MM.1S (cell line): ENCODE measurements at regions not wholly inside any gene's neighbourhood (a gene's known extent, or its start where the extent isn't known, plus 50 kb on each side); places are given as distances from the start of the nearest gene placed in this dataset.
"Not testable (repeated sequence)": the region's sequence is repeated elsewhere in the genome, so short reads cannot be mapped to it uniquely, and the experiment has no call there.

Experiments used
- DNase-seq: peaks from one replicate; pipeline ENCODE4 v3.0.0-alpha.2; 2015
- H2AFZ ChIP-seq: fragments of 300-600 bp; sonication (generic); 2 replicates; pipeline ENCODE4 v1.6.0; 2016; ENCODE audit warnings: antibody characterized with exemption, low read length
- H3F3A ChIP-seq: fragments of 300-600 bp; sonication (generic); 2 replicates; pipeline ENCODE4 v1.6.1; 2016; ENCODE audit warnings: mild to moderate bottlenecking, antibody characterized with exemption, low read length, moderate library complexity, mixed read lengths; ENCODE audit not compliant: insufficient read depth
- H3K27ac ChIP-seq: fragments of 300-600 bp; sonication (generic); 2 replicates; pipeline ENCODE4 v1.5.1; 2016; ENCODE audit warnings: mild to moderate bottlenecking, low read length
- H3K27me3 ChIP-seq: fragments of 300-600 bp; sonication (generic); replicated peaks from 2 replicates; pipeline ENCODE4 v1.6.0; 2016; ENCODE audit warnings: low read length; ENCODE audit not compliant: insufficient read depth
- H3K36me3 ChIP-seq: fragments of 300-600 bp; sonication (generic); replicated peaks from 2 replicates; pipeline ENCODE4 v1.6.1; 2016; ENCODE audit warnings: mild to moderate bottlenecking, low read length, mixed read lengths; ENCODE audit not compliant: insufficient read depth
- H3K4me1 ChIP-seq: fragments of 300-600 bp; sonication (generic); 2 replicates; pipeline ENCODE4 v1.6.1; 2016; ENCODE audit warnings: low read length, mixed read lengths
- H3K4me2 ChIP-seq: fragments of 300-600 bp; sonication (generic); 2 replicates; pipeline ENCODE4 v1.6.0; 2016; ENCODE audit warnings: low read depth, low read length
- H3K4me3 ChIP-seq: fragments of 300-600 bp; sonication (generic); 2 replicates; pipeline ENCODE4 v1.5.1; 2016; ENCODE audit warnings: low read length, mixed read lengths
- H3K79me2 ChIP-seq: fragments of 300-600 bp; sonication (generic); 2 replicates; pipeline ENCODE4 v1.6.1; 2016; ENCODE audit warnings: mixed run types, low read length, mixed read lengths
- H3K9ac ChIP-seq: fragments of 300-600 bp; sonication (generic); 2 replicates; pipeline ENCODE4 v1.6.1; 2016; ENCODE audit warnings: low read length, mixed read lengths
- H3K9me2 ChIP-seq: fragments of 300-600 bp; sonication (generic); replicated peaks from 2 replicates; pipeline ENCODE4 v1.6.1; 2016; ENCODE audit warnings: mild to moderate bottlenecking, low read length, mixed read lengths; ENCODE audit not compliant: insufficient read depth
- H3K9me3 ChIP-seq: fragments of 300-600 bp; sonication (generic); replicated peaks from 2 replicates; pipeline ENCODE4 v1.6.1; 2016; ENCODE audit warnings: mild to moderate bottlenecking, low read length, mixed read lengths; ENCODE audit not compliant: insufficient read depth
- H4K20me1 ChIP-seq: fragments of 300-600 bp; sonication (generic); 2 replicates; pipeline ENCODE4 v1.6.1; 2016; ENCODE audit warnings: mild to moderate bottlenecking, low read length, moderate library complexity, mixed read lengths; ENCODE audit not compliant: insufficient read depth
- CTCF ChIP-seq: fragments of 300-600 bp; sonication (generic); IDR thresholded peaks from 2 replicates; pipeline ENCODE4 v1.5.1; 2016; ENCODE audit warnings: antibody characterized with exemption, low read length, mixed read lengths
- EZH2 ChIP-seq: fragments of 300-600 bp; sonication (generic); optimal IDR thresholded peaks from 2 replicates; pipeline ENCODE3; 2017; ENCODE audit warnings: low read depth, mild to moderate bottlenecking, antibody characterized with exemption, low read length, mixed read lengths
- EZH2phosphoT487 ChIP-seq: fragments of 300-600 bp; sonication (generic); IDR thresholded peaks from 2 replicates; pipeline ENCODE4 v1.6.1; 2018; ENCODE audit warnings: antibody characterized with exemption, low read length

- Histone ChIP-seq H3K9ac (no peak overlapping the region), H3K79me2 (no peaks in the 10 kb centered on the region), H3F3A (no peaks in the 10 kb centered on the region), H3K27ac (no peak overlapping the region), H3K4me1 (no peaks in the 10 kb centered on the region), H3K36me3 (no peaks in the 10 kb centered on the region), H4K20me1 (no peaks in the 10 kb centered on the region), H3K27me3 (no peaks in the 10 kb centered on the region), H3K9me3 (no peaks in the 10 kb centered on the region), H3K9me2 (no peaks in the 10 kb centered on the region), H2AFZ (no peak overlapping the region), H3K4me2 (no peak overlapping the region), H3K4me3 (no peak overlapping the region)
- TF ChIP-seq EZH2phosphoT487 (no peak), EZH2 (no peak), CTCF (no peak)
- no peak for DNase-seq
Measured at GRCh38 chr10:8674230-8674629, 619.7 kb downstream of the GATA3 start.

GRCh38 chr10:8677642-8678041, 623.2 kb downstream of the GATA3 start:
- Histone ChIP-seq H3K27me3 (no peaks in the 10 kb centered on the region), H4K20me1 (no peaks in the 10 kb centered on the region), H3K9me3 (no peaks in the 10 kb centered on the region), H3K27ac (no peak overlapping the region), H3F3A (no peaks in the 10 kb centered on the region), H3K79me2 (no peaks in the 10 kb centered on the region), H3K4me3 (no peak overlapping the region), H3K9ac (no peak overlapping the region), H3K9me2 (no peaks in the 10 kb centered on the region), H3K4me2 (no peak overlapping the region), H3K36me3 (no peaks in the 10 kb centered on the region), H2AFZ (no peak overlapping the region), H3K4me1 (no peaks in the 10 kb centered on the region)
- TF ChIP-seq EZH2phosphoT487 (no peak), EZH2 (no peak), CTCF (no peak)
- no peak for DNase-seq

- not testable (repeated sequence) for H4K20me1 ChIP-seq, H3K36me3 ChIP-seq, H3K27me3 ChIP-seq, DNase-seq, H3K9me2 ChIP-seq, H2AFZ ChIP-seq, H3K79me2 ChIP-seq, H3K4me3 ChIP-seq, H3K27ac ChIP-seq, H3K4me1 ChIP-seq, H3K4me2 ChIP-seq, H3K9me3 ChIP-seq, H3K9ac ChIP-seq, H3F3A ChIP-seq
Measured at GRCh38 chr10:8684916-8685315, 630.4 kb downstream of the GATA3 start.

- Histone ChIP-seq H3K79me2 (no peaks in the 10 kb centered on the region), H3K27me3 (no peaks in the 10 kb centered on the region), H3K27ac (no peak overlapping the region), H3K9me2 (no peaks in the 10 kb centered on the region), H3K4me3 (no peak overlapping the region), H4K20me1 (no peaks in the 10 kb centered on the region), H2AFZ (no peak overlapping the region), H3K36me3 (no peaks in the 10 kb centered on the region), H3F3A (no peaks in the 10 kb centered on the region), H3K4me1 (no peaks in the 10 kb centered on the region), H3K4me2 (no peak overlapping the region), H3K9me3 (no peaks in the 10 kb centered on the region), H3K9ac (no peak overlapping the region)
- no peak for DNase-seq
- TF ChIP-seq EZH2phosphoT487 = no peak
- no peak for TF ChIP-seq EZH2
- TF ChIP-seq CTCF = no peak
Measured at GRCh38 chr10:8688881-8689280, 634.4 kb downstream of the GATA3 start.
